ENCODE measurements at regions not wholly inside any gene's neighbourhood (a gene's known extent, or its start where the extent isn't known, plus 50 kb on each side); places are given as distances from the start of the nearest gene placed in this dataset.
"Not testable (repeated sequence)": the region's sequence is repeated elsewhere in the genome, so short reads cannot be mapped to it uniquely, and the experiment has no call there.

GRCh38 chr6:132023490-132023889 is 72.3 kb upstream of the CCN2 start:
- Histone ChIP-seq H3K4me3 (no peak overlapping the region), H3K27ac (no peak overlapping the region), H3K36me3 (no peaks in the 10 kb centered on the region), H3K27me3 (no peaks in the 10 kb centered on the region), H3K9me3 (no peaks in the 10 kb centered on the region), H3K4me1 (peaks cover 4% of the 10 kb centered on the region)
- no peak for DNase-seq (ENCODE audit: extremely low spot score in 2 of 2)
- intact Hi-C loops (cut with DNase I): no loop called here
- TF ChIP-seq, protein P1, sequence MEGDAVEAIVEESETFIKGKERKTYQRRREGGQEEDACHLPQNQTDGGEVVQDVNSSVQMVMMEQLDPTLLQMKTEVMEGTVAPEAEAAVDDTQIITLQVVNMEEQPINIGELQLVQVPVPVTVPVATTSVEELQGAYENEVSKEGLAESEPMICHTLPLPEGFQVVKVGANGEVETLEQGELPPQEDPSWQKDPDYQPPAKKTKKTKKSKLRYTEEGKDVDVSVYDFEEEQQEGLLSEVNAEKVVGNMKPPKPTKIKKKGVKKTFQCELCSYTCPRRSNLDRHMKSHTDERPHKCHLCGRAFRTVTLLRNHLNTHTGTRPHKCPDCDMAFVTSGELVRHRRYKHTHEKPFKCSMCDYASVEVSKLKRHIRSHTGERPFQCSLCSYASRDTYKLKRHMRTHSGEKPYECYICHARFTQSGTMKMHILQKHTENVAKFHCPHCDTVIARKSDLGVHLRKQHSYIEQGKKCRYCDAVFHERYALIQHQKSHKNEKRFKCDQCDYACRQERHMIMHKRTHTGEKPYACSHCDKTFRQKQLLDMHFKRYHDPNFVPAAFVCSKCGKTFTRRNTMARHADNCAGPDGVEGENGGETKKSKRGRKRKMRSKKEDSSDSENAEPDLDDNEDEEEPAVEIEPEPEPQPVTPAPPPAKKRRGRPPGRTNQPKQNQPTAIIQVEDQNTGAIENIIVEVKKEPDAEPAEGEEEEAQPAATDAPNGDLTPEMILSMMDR (IDR thresholded peaks at IDR 0.05): no peak
- TF ChIP-seq POLR2A (IDR thresholded peaks at IDR 0.05): no peak
- TF ChIP-seq POLR2AphosphoS5 (IDR thresholded peaks at IDR 0.05; ENCODE audit: insufficient read depth in 1 of 2, low read depth in 1 of 2): no peak

GRCh38 chr6:132021552-132022375 is 70.6 kb upstream of the CCN2 start:
- no peak overlapping the region for H3K27ac ChIP-seq
- H3K4me1 ChIP-seq: peaks cover 4% of the 10 kb centered on the region
- H3K27me3 ChIP-seq: no peaks in the 10 kb centered on the region
- no peak overlapping the region for H3K4me3 ChIP-seq
- no peaks in the 10 kb centered on the region for H3K9me3 ChIP-seq
- no peak for DNase-seq (ENCODE audit: extremely low spot score in 2 of 2)
- H3K36me3 ChIP-seq: no peaks in the 10 kb centered on the region
- intact Hi-C loops (cut with DNase I): no loop called here
- TF ChIP-seq, protein P1 (IDR thresholded peaks at IDR 0.05): no peak
- TF ChIP-seq POLR2A (IDR thresholded peaks at IDR 0.05) (no peak), POLR2AphosphoS5 (IDR thresholded peaks at IDR 0.05; ENCODE audit: insufficient read depth in 1 of 2, low read depth in 1 of 2) (no peak)

DNA sequence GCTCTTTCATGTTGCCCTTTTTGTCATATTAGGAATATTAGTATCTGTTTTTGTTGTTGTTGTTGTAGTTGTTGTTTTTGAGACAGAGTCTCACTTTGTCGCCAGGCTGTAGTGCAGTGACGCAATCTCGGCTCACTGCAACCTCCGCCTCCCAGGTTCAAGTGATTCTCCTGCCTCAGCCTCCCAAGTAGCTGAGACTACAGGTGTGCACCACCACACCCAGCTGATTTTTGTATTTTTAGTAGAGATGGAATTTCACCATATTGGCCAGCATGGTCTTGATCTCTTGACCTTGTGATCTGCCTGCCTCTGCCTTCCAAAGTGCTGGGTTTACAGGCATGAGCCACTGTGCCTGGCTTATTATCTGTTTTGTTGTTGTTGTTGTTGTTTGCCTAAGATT is 69.7 kb upstream of the CCN2 start:
- H3K4me1 ChIP-seq; intact Hi-C loops (cut with DNase I); H3K9me3 ChIP-seq; H3K36me3 ChIP-seq; H3K4me3 ChIP-seq; DNase-seq (ENCODE audit: extremely low spot score in 2 of 2); H3K27me3 ChIP-seq: not testable (repeated sequence)
- H3K27ac ChIP-seq: peak overlapping the region; percentile 56

- Histone ChIP-seq H3K9me3 (no peaks in the 10 kb centered on the region), H3K27me3 (no peaks in the 10 kb centered on the region), H3K4me3 (no peak overlapping the region), H3K4me1 (peaks cover 4% of the 10 kb centered on the region), H3K27ac (peak overlapping the region; percentile 56), H3K36me3 (no peaks in the 10 kb centered on the region)
- DNase-seq (ENCODE audit: extremely low spot score in 2 of 2): no peak
- intact Hi-C loops (cut with DNase I): no loop called here
- peak; percentile 27 to 51 for TF ChIP-seq POLR2AphosphoS5 (IDR thresholded peaks at IDR 0.05; ENCODE audit: insufficient read depth in 1 of 2, low read depth in 1 of 2)
- TF ChIP-seq, protein P1 (IDR thresholded peaks at IDR 0.05): no peak
Measured at GRCh38 chr6:132020138-132020581, 69.0 kb upstream of the CCN2 start.

DNA sequence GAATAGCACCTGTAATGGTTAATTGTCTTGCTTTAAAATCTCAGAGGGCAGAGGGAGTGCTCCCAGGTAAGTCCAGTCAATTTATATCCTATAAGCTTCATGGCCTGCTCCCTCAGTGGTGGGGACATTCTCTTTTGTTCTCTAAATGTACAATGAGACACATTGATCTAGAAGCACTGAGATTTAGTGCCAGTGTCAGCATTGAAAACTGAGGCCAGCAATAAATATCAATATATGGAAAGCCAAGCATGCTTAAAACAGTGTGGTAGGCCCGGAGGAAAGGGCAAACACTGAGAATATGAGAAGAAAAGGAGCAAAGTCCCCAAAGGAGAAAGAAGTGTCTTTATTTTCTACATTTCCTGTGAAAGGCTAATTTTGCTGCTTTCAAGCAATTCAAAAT is 68.4 kb upstream of the CCN2 start:
- intact Hi-C loops (cut with DNase I): no loop called here
- no peak for DNase-seq (ENCODE audit: extremely low spot score in 2 of 2)
- Histone ChIP-seq H3K9me3 (no peaks in the 10 kb centered on the region), H3K4me1 (peaks cover 4% of the 10 kb centered on the region), H3K36me3 (no peaks in the 10 kb centered on the region), H3K4me3 (no peak overlapping the region), H3K27ac (peak overlapping the region; percentile 56), H3K27me3 (no peaks in the 10 kb centered on the region)
- TF ChIP-seq, protein P1 (IDR thresholded peaks at IDR 0.05): no peak
- TF ChIP-seq POLR2AphosphoS5 (IDR thresholded peaks at IDR 0.05; ENCODE audit: insufficient read depth in 1 of 2, low read depth in 1 of 2): no peak
- no peak for TF ChIP-seq POLR2A (IDR thresholded peaks at IDR 0.05)

Measured in vagina (tissue), 2 donors.